Right forelimb (tissue), 1 donor: ENCODE measurements at regions not wholly inside any gene's neighbourhood (a gene's known extent, or its start where the extent isn't known, plus 50 kb on each side); places are given as distances from the start of the nearest gene placed in this dataset.
"Not testable (repeated sequence)": the region's sequence is repeated elsewhere in the genome, so short reads cannot be mapped to it uniquely, and the experiment has no call there.

ENCODE experiments used
- DNase-seq: peaks from one replicate; pipeline ENCODE4 v3.0.0-alpha.2; 2018

GRCh38 chr16:26510924-26511323 lies 555.8 kb upstream of the C16orf82 start:
- DNase-seq = no peak

- no peak for DNase-seq
These were observed 555.3 kb upstream of the C16orf82 start for GRCh38 chr16:26511463-26511862.

GRCh38 chr16:26521626-26522025 lies 545.1 kb upstream of the C16orf82 start:
- no peak for DNase-seq

GRCh38 chr16:26524281-26524680 lies 542.4 kb upstream of the C16orf82 start:
- DNase-seq = no peak

GRCh38 chr16:26524846-26525245 lies 541.9 kb upstream of the C16orf82 start:
- no peak for DNase-seq

- DNase-seq = no peak
These were observed 540.9 kb upstream of the C16orf82 start for GRCh38 chr16:26525856-26526255.

- DNase-seq = no peak
These were observed 540.1 kb upstream of the C16orf82 start for GRCh38 chr16:26526633-26527032.

GRCh38 chr16:26530584-26531289 lies 536.0 kb upstream of the C16orf82 start:
- no peak for DNase-seq

GRCh38 chr16:26531290-26531730 lies 535.4 kb upstream of the C16orf82 start:
- DNase-seq = no peak

GRCh38 chr16:26532456-26532855 lies 534.3 kb upstream of the C16orf82 start:
- no peak for DNase-seq

GRCh38 chr16:26542198-26542597 lies 524.5 kb upstream of the C16orf82 start:
- DNase-seq = no peak

GRCh38 chr16:26546573-26546972 lies 520.2 kb upstream of the C16orf82 start:
- no peak for DNase-seq

GRCh38 chr16:26547681-26548080 lies 519.0 kb upstream of the C16orf82 start:
- DNase-seq = no peak

GRCh38 chr16:26550111-26550610 lies 516.6 kb upstream of the C16orf82 start:
- DNase-seq = no peak

GRCh38 chr16:26554030-26554429 lies 512.7 kb upstream of the C16orf82 start:
- no peak for DNase-seq

- DNase-seq = no peak
These were observed 505.4 kb upstream of the C16orf82 start for GRCh38 chr16:26561303-26561702.

- no peak for DNase-seq
These were observed 503.7 kb upstream of the C16orf82 start for GRCh38 chr16:26563018-26563417.

GRCh38 chr16:26567356-26567755 lies 499.4 kb upstream of the C16orf82 start:
- DNase-seq = no peak

GRCh38 chr16:26569793-26570192 lies 496.9 kb upstream of the C16orf82 start:
- no peak for DNase-seq

GRCh38 chr16:26578748-26579147 lies 488.0 kb upstream of the C16orf82 start:
- DNase-seq = no peak

GRCh38 chr16:26583803-26584202 lies 482.9 kb upstream of the C16orf82 start:
- no peak for DNase-seq

GRCh38 chr16:26593700-26594099 lies 473.0 kb upstream of the C16orf82 start:
- no peak for DNase-seq

- DNase-seq = no peak
These were observed 472.1 kb upstream of the C16orf82 start for GRCh38 chr16:26594666-26595065.

GRCh38 chr16:26595199-26595598 lies 471.5 kb upstream of the C16orf82 start:
- DNase-seq = no peak

- not testable (repeated sequence) for DNase-seq
These were observed 470.7 kb upstream of the C16orf82 start for GRCh38 chr16:26596033-26596432.
